Activated CD8-positive, alpha-beta T cell treated with anti-CD3 and anti-CD28 coated beads, Interleukin-2, amount 10 ng/mL, durations not matched to agents 7 days and 5 days (primary cell): ENCODE measurements at regions not wholly inside any gene's neighbourhood (a gene's known extent, or its start where the extent isn't known, plus 50 kb on each side); places are given as distances from the start of the nearest gene placed in this dataset.

Source experiments
- ATAC-seq: fragments of 150-1000 bp; cut with Tn5 transposase; one replicate; pipeline ENCODE4 v1.10.0; 2021; ENCODE audit warnings: moderate library complexity
- CTCF ChIA-PET: fragments of 350-600 bp; sonication (Branson Sonifier 250); formaldehyde crosslinking; loops from one replicate; lab custom pipeline; 2021; ENCODE audit warnings: antibody characterized with exemption; lab: Charles Lee
- POLR2A ChIA-PET: fragments of 350-600 bp; sonication (Branson Sonifier 250); formaldehyde crosslinking; loops from one replicate; lab custom pipeline; 2021; ENCODE audit warnings: antibody characterized with exemption; lab: Charles Lee
- DNase-seq: peaks from one replicate; pipeline ENCODE4 v3.0.0-alpha.2; 2020
- H3K27ac Mint-ChIP-seq: one replicate; pipeline ENCODE4 v1.8.0; 2021; ENCODE audit warnings: mild to moderate bottlenecking, mixed read lengths
- H3K27me3 Mint-ChIP-seq: one replicate; pipeline ENCODE4 v1.8.0; 2021; ENCODE audit warnings: low read depth, mixed read lengths
- H3K36me3 Mint-ChIP-seq: one replicate; pipeline ENCODE4 v1.8.0; 2021; ENCODE audit warnings: low read depth, mixed read lengths
- H3K4me1 Mint-ChIP-seq: one replicate; pipeline ENCODE4 v1.8.0; 2021; ENCODE audit warnings: low read depth, mixed read lengths
- H3K4me3 Mint-ChIP-seq: one replicate; pipeline ENCODE4 v1.8.0; 2021; ENCODE audit warnings: mild to moderate bottlenecking, mixed read lengths
- H3K9me3 Mint-ChIP-seq: one replicate; pipeline ENCODE4 v1.8.0; 2022; ENCODE audit warnings: mixed read lengths; ENCODE audit not compliant: insufficient read depth

DNA sequence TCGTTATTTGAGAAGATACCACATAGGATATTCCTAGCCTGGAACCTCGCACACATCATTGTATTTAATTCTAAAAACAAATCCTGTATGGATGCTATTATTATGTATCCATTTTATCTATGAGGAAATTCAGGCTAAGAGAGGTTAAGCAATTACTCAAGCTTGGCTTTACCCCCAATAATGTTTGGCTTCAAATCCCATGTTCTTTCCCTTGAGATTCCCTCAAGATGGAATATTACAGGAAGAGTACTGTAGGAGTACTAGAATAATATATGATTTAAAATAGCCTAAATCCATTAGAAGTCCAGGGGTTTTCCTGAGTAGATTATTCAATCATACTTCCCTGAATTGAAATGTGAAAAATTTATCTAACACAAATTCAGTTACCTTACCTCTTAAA is 630.2 kb downstream of the ZNF385D start:
- Mint-ChIP-seq H3K27ac (no peak overlapping the region), H3K4me3 (no peak overlapping the region), H3K4me1 (no peaks in the 10 kb centered on the region), H3K9me3 (peaks cover 22% of the 10 kb centered on the region), H3K36me3 (no peaks in the 10 kb centered on the region), H3K27me3 (no peaks in the 10 kb centered on the region)
- ATAC-seq (no peak), DNase-seq (no peak)
- ChIA-PET POLR2A (no interaction called here), CTCF (no interaction called here)

GRCh38 chr3:21117370-21117769 is 633.6 kb downstream of the ZNF385D start:
- DNase-seq (no peak), ATAC-seq (no peak)
- CTCF ChIA-PET = no interaction called here
- Mint-ChIP-seq H3K9me3 (peaks cover 32% of the 10 kb centered on the region), H3K4me3 (no peak overlapping the region), H3K4me1 (no peaks in the 10 kb centered on the region), H3K36me3 (no peaks in the 10 kb centered on the region), H3K27ac (no peak overlapping the region), H3K27me3 (no peaks in the 10 kb centered on the region)
- POLR2A ChIA-PET = no interaction called here

GRCh38 chr3:21109056-21109455 is 642.0 kb downstream of the ZNF385D start:
- Mint-ChIP-seq H3K4me1 (no peaks in the 10 kb centered on the region), H3K4me3 (no peak overlapping the region), H3K27me3 (no peaks in the 10 kb centered on the region), H3K27ac (no peak overlapping the region), H3K36me3 (no peaks in the 10 kb centered on the region), H3K9me3 (peaks cover 20% of the 10 kb centered on the region)
- ATAC-seq = no peak
- ChIA-PET POLR2A (no interaction called here), CTCF (no interaction called here)
- no peak for DNase-seq

GRCh38 chr3:21105784-21106183 is 645.2 kb downstream of the ZNF385D start:
- H3K4me1 Mint-ChIP-seq = no peaks in the 10 kb centered on the region
- no peak overlapping the region for H3K4me3 Mint-ChIP-seq
- CTCF ChIA-PET = no interaction called here
- DNase-seq (no peak), ATAC-seq (no peak)
- H3K36me3 Mint-ChIP-seq = no peaks in the 10 kb centered on the region
- H3K9me3 Mint-ChIP-seq = peaks cover 19% of the 10 kb centered on the region
- POLR2A ChIA-PET = no interaction called here
- no peak overlapping the region for H3K27ac Mint-ChIP-seq
- H3K27me3 Mint-ChIP-seq = no peaks in the 10 kb centered on the region

GRCh38 chr3:21100656-21101359 is 650.2 kb downstream of the ZNF385D start:
- POLR2A ChIA-PET = no interaction called here
- peaks cover 15% of the 10 kb centered on the region for H3K9me3 Mint-ChIP-seq

GRCh38 chr3:21094686-21095085 is 656.3 kb downstream of the ZNF385D start:
- peaks cover 10% of the 10 kb centered on the region for H3K9me3 Mint-ChIP-seq
- no peak overlapping the region for H3K27ac Mint-ChIP-seq
- DNase-seq (no peak), ATAC-seq (no peak)
- H3K4me1 Mint-ChIP-seq = no peaks in the 10 kb centered on the region
- H3K4me3 Mint-ChIP-seq = no peak overlapping the region
- H3K27me3 Mint-ChIP-seq = no peaks in the 10 kb centered on the region
- ChIA-PET POLR2A (no interaction called here), CTCF (no interaction called here)
- no peaks in the 10 kb centered on the region for H3K36me3 Mint-ChIP-seq

More at GRCh38 chr3:21100656-21101359, 650.2 kb downstream of the ZNF385D start:
- H3K27ac Mint-ChIP-seq = no peak overlapping the region
- H3K4me1 Mint-ChIP-seq = no peaks in the 10 kb centered on the region
- no peaks in the 10 kb centered on the region for H3K27me3 Mint-ChIP-seq
- DNase-seq (no peak), ATAC-seq (no peak)
- H3K4me3 Mint-ChIP-seq = no peak overlapping the region
- CTCF ChIA-PET = no interaction called here
- no peaks in the 10 kb centered on the region for H3K36me3 Mint-ChIP-seq

DNA sequence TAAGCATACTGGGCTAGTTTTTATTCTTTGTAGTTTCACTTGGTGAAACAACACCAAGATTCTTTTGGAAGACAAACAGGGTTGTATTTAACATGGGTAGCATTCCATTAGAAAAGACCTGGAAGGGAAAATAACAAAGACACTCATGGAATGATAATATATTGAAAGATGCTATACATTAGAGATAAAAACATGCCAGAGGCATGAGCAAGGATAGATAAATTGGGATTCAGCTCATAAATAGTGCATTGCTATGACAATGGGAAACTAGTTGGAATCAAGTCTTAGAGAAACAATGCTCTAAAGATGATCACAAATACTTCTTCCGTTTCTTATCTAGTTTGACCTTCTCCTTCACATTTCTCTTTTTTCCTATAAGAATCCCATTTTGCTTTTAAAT is 677.4 kb downstream of the ZNF385D start:
- POLR2A ChIA-PET = no interaction called here
- Mint-ChIP-seq H3K27ac (no peak overlapping the region), H3K4me1 (no peaks in the 10 kb centered on the region), H3K27me3 (no peaks in the 10 kb centered on the region), H3K9me3 (peaks cover 12% of the 10 kb centered on the region), H3K36me3 (no peaks in the 10 kb centered on the region), H3K4me3 (no peak overlapping the region)
- ATAC-seq = no peak
- no peak for DNase-seq
- CTCF ChIA-PET = no interaction called here

DNA sequence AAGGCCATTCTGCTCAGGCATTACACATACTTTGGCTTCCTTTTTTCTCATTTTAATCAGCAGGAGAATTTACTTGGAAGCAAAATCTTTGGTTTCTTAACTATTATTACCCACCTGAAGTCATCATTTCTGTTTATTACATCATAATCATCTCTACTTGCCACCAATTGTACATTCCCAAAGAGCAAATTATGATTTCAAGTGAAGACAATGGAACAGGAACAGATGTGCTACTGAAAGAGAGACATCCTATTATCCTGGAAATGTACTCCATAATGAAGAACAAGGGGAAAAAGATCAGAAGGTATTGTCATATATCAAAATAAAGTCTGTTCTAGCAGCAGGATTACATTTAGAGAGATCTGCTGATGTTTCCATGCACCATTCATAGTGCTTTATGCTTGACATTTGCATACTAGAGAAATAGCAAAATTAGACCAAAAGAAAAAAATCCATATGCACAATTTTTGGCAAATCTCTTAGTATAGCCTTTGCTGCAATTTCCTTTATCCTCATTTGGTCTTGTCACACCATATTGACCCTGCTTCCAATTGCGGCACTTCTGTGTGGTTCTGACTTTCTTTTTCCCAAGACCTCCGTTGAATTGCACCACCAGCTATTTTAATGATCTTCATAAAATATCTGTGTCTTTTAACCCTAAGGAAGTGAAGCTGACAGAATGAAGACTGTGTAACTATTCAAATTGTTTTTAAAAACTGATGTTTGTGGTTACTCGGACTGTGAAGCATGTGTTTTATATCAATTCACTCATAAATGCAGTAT is 683.8 kb downstream of the ZNF385D start:
- peaks cover 11% of the 10 kb centered on the region for H3K9me3 Mint-ChIP-seq
- no peak overlapping the region for H3K27ac Mint-ChIP-seq
- H3K27me3 Mint-ChIP-seq = no peaks in the 10 kb centered on the region
- no peaks in the 10 kb centered on the region for H3K4me1 Mint-ChIP-seq
- no peak overlapping the region for H3K4me3 Mint-ChIP-seq
- H3K36me3 Mint-ChIP-seq = no peaks in the 10 kb centered on the region
- POLR2A ChIA-PET = no interaction called here
- ATAC-seq (no peak), DNase-seq (no peak)
- CTCF ChIA-PET = no interaction called here

GRCh38 chr3:21062831-21063294 is 688.1 kb downstream of the ZNF385D start:
- Mint-ChIP-seq H3K27me3 (no peaks in the 10 kb centered on the region), H3K4me3 (no peak overlapping the region), H3K4me1 (no peaks in the 10 kb centered on the region), H3K9me3 (peaks cover 13% of the 10 kb centered on the region), H3K27ac (no peak overlapping the region), H3K36me3 (no peaks in the 10 kb centered on the region)
- DNase-seq (no peak), ATAC-seq (no peak)
- ChIA-PET CTCF (no interaction called here), POLR2A (no interaction called here)

DNA sequence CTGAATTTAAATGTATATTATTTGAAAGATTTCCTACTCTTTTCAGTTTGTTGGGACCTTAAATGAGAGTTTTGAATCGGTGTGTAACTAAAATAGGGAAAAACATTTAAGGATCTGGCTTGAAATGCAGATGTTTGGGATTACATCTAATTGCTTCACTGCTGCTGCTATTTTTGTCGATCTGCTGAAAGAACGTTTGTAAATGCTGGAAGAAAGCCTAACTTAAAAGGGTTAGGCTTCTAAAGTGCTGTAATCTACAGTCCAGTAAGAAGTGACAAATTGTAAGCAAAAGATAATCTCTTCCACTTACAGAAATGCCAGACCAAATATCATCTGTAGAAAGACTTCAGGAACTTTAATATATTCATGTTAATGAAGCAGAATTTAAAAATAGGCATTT is 691.6 kb downstream of the ZNF385D start:
- H3K36me3 Mint-ChIP-seq = no peaks in the 10 kb centered on the region
- H3K4me1 Mint-ChIP-seq = no peaks in the 10 kb centered on the region
- no peaks in the 10 kb centered on the region for H3K27me3 Mint-ChIP-seq
- DNase-seq (no peak), ATAC-seq (no peak)
- no peak overlapping the region for H3K4me3 Mint-ChIP-seq
- H3K9me3 Mint-ChIP-seq = peaks cover 9% of the 10 kb centered on the region
- ChIA-PET CTCF (no interaction called here), POLR2A (no interaction called here)
- H3K27ac Mint-ChIP-seq = no peak overlapping the region

DNA sequence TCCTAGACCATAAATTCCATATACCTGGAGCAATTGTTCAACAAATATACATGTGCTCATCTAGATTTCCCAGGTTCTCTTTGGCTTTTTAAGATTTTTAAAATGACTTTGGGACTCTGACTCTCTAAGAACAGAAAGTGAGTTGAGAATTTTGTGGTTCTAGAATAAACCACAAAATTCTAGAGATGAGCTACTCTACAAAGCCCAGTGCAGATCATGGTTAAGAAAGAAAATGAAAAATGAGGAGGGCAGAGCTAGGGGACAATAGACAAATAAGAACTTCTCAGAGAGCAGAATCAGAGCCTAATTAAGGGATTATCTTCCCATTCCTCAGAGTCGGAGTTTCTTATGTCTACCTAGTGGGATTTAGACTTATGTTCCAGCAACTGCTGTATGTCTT is 694.7 kb downstream of the ZNF385D start:
- no peaks in the 10 kb centered on the region for H3K4me1 Mint-ChIP-seq
- no peak for ATAC-seq
- no peak overlapping the region for H3K4me3 Mint-ChIP-seq
- H3K27me3 Mint-ChIP-seq = no peaks in the 10 kb centered on the region
- DNase-seq = no peak
- no peaks in the 10 kb centered on the region for H3K36me3 Mint-ChIP-seq
- CTCF ChIA-PET = no interaction called here
- POLR2A ChIA-PET = no interaction called here
- peaks cover 15% of the 10 kb centered on the region for H3K9me3 Mint-ChIP-seq
- H3K27ac Mint-ChIP-seq = no peak overlapping the region

DNA sequence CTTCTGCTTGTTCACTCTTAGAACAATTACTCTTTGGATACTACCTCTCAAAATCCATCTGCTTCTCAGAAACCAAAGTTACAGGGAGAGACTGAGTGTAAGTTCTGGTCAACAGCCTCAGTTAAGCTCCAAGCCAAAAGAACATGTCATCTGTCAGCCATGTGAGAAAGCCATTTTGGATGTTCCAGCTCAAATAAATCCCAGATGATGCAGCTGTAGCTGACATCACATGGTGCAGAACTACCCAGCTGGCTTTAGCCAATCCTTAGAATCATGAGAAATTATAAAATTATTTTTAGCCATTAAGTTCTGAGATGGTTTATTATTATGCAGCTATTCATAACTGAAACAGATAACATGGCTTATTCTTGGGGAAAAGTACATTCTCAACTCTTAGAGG is 696.0 kb downstream of the ZNF385D start:
- H3K27ac Mint-ChIP-seq = no peak overlapping the region
- H3K9me3 Mint-ChIP-seq = peaks cover 15% of the 10 kb centered on the region
- no peak overlapping the region for H3K4me3 Mint-ChIP-seq
- DNase-seq = no peak
- no peaks in the 10 kb centered on the region for H3K4me1 Mint-ChIP-seq
- no peaks in the 10 kb centered on the region for H3K27me3 Mint-ChIP-seq
- CTCF ChIA-PET = no interaction called here
- no peaks in the 10 kb centered on the region for H3K36me3 Mint-ChIP-seq
- POLR2A ChIA-PET = no interaction called here
- no peak for ATAC-seq
